Stimulated activated CD8-positive, alpha-beta memory T cell treated with anti-CD3 and anti-CD28 coated beads, Interleukin-15, amount 100 ng/mL, for 4 hours (primary cell): ENCODE measurements at regions not wholly inside any gene's neighbourhood (a gene's known extent, or its start where the extent isn't known, plus 50 kb on each side); places are given as distances from the start of the nearest gene placed in this dataset.
"Not testable (repeated sequence)": the region's sequence is repeated elsewhere in the genome, so short reads cannot be mapped to it uniquely, and the experiment has no call there.

ENCODE experiments used
- DNase-seq, 2 donors: peaks; one replicate each; pipeline ENCODE4 v3.0.0-alpha.2; 2020; ENCODE audit warnings: low read depth in 2 of 2

- not testable (repeated sequence) for DNase-seq
These were observed 142.2 kb upstream of the ZNF722 start for GRCh38 chr7:63856466-63856865.

- DNase-seq, result no peak
These were observed 131.5 kb upstream of the ZNF722 start for GRCh38 chr7:63867127-63867526.

GRCh38 chr7:63874242-63874641 lies 124.4 kb upstream of the ZNF722 start:
- not testable (repeated sequence) for DNase-seq

- DNase-seq, result no peak
These were observed 121.8 kb upstream of the ZNF722 start for GRCh38 chr7:63876707-63877322.

- DNase-seq, result no peak
These were observed 111.6 kb upstream of the ZNF722 start for GRCh38 chr7:63887031-63887430.

- peak; percentile 67 to 70 for DNase-seq
These were observed 98.8 kb upstream of the ZNF722 start for GRCh38 chr7:63899691-63900393.

GRCh38 chr7:63900394-63901203 lies 98.0 kb upstream of the ZNF722 start:
- DNase-seq, result peak; percentile 72 to 90

- not testable (repeated sequence) for DNase-seq
These were observed 97.5 kb upstream of the ZNF722 start for GRCh38 chr7:63901204-63901506.

- no peak for DNase-seq
These were observed 79.7 kb upstream of the ZNF722 start for GRCh38 chr7:63918986-63919385.

GRCh38 chr7:63925262-63925625 lies 73.4 kb upstream of the ZNF722 start:
- no peak for DNase-seq

- DNase-seq, result peak; percentile 82 to 89
These were observed 72.8 kb upstream of the ZNF722 start for GRCh38 chr7:63925626-63926460.

GRCh38 chr7:63927261-63927660 lies 71.4 kb upstream of the ZNF722 start:
- no peak for DNase-seq

- no peak for DNase-seq
These were observed 67.5 kb upstream of the ZNF722 start for GRCh38 chr7:63931057-63931600.

- DNase-seq, result no peak
These were observed 66.6 kb upstream of the ZNF722 start for GRCh38 chr7:63931985-63932577.
